SU-DHL-6 (cell line): ENCODE measurements at regions not wholly inside any gene's neighbourhood (a gene's known extent, or its start where the extent isn't known, plus 50 kb on each side); places are given as distances from the start of the nearest gene placed in this dataset.

Experiments
- EZH2phosphoT487 ChIP-seq: fragments of 200-600 bp; sonication (generic), shearing (Covaris generic); conservative IDR thresholded peaks from 2 replicates; pipeline ENCODE4 v1.6.1; 2018; ENCODE audit warnings: mild to moderate bottlenecking, antibody characterized with exemption, low read length, moderate library complexity, mixed read lengths
- TF ChIP-seq, protein P1 (sequence below): fragments of 200-600 bp; sonication (generic); IDR thresholded peaks from one replicate; pipeline ENCODE4 v1.5.1; 2017; ENCODE audit warnings: antibody characterized with exemption, mild to moderate bottlenecking, low read length, moderate library complexity; ENCODE audit not compliant: insufficient read depth, poor library complexity, severe bottlenecking

DNA sequence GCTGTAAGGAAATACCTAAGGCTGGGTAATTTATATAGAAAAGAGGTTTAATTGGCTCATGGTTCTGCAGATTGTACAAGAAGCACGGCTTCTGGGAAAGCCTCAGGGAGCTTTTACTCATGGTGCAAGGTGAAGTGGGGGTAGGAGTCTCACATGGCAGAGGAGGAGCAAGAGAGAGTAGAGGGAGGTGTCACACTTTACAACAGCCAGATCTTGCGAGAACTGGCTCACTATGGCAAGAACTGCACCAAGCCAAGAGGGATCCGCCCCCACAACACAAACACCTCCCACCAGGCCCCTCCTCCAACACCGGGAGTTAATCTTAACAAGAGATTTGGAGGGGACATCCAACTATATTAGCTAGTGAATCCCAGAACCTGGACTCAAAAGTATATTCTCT, 135.4 kb upstream of the SOD1 start:
- TF ChIP-seq, protein P1, sequence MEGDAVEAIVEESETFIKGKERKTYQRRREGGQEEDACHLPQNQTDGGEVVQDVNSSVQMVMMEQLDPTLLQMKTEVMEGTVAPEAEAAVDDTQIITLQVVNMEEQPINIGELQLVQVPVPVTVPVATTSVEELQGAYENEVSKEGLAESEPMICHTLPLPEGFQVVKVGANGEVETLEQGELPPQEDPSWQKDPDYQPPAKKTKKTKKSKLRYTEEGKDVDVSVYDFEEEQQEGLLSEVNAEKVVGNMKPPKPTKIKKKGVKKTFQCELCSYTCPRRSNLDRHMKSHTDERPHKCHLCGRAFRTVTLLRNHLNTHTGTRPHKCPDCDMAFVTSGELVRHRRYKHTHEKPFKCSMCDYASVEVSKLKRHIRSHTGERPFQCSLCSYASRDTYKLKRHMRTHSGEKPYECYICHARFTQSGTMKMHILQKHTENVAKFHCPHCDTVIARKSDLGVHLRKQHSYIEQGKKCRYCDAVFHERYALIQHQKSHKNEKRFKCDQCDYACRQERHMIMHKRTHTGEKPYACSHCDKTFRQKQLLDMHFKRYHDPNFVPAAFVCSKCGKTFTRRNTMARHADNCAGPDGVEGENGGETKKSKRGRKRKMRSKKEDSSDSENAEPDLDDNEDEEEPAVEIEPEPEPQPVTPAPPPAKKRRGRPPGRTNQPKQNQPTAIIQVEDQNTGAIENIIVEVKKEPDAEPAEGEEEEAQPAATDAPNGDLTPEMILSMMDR: no peak
- TF ChIP-seq EZH2phosphoT487: no peak
